WTC11 (cell line): ENCODE measurements at regions not wholly inside any gene's neighbourhood (a gene's known extent, or its start where the extent isn't known, plus 50 kb on each side); places are given as distances from the start of the nearest gene placed in this dataset.

Source experiments
- ATF3 ChIP-seq: sonication (generic); formaldehyde crosslinking; conservative IDR thresholded peaks from 2 replicates; pipeline ENCODE4 v1.8.1; 2022; ENCODE audit warnings: mild to moderate bottlenecking, missing genetic modification reagents
- CBFB ChIP-seq: sonication (generic); formaldehyde crosslinking; IDR thresholded peaks from 2 replicates; pipeline ENCODE4 v1.8.1; 2022; ENCODE audit warnings: mild to moderate bottlenecking, low read depth, missing genetic modification reagents
- CREM ChIP-seq: sonication (generic); formaldehyde crosslinking; IDR thresholded peaks from 2 replicates; pipeline ENCODE4 v1.8.1; 2022; ENCODE audit warnings: mild to moderate bottlenecking, missing genetic modification reagents, moderate library complexity
- HMGA2 ChIP-seq: fragments of 250-450 bp; sonication (Bioruptor Pico); IDR thresholded peaks from 2 replicates; pipeline ENCODE4 v1.4.0; 2021; ENCODE audit warnings: mild to moderate bottlenecking, moderate library complexity
- IRF1 ChIP-seq: sonication (generic); formaldehyde crosslinking; IDR thresholded peaks from 2 replicates; pipeline ENCODE4 v1.8.0; 2023; ENCODE audit warnings: missing genetic modification reagents
- MAX ChIP-seq: sonication (generic); formaldehyde crosslinking; IDR thresholded peaks from 2 replicates; pipeline ENCODE4 v1.8.0; 2022; ENCODE audit warnings: mild to moderate bottlenecking, missing genetic modification reagents
- MXD4 ChIP-seq: fragments of 250-450 bp; sonication (Bioruptor Pico); IDR thresholded peaks from 2 replicates; pipeline ENCODE4 v1.8.0; 2021; ENCODE audit warnings: mild to moderate bottlenecking, moderate library complexity, borderline replicate concordance
- PREB ChIP-seq: sonication (generic); formaldehyde crosslinking; IDR thresholded peaks from 2 replicates; pipeline ENCODE4 v1.8.1; 2022; ENCODE audit warnings: mild to moderate bottlenecking, missing genetic modification reagents, moderate library complexity, borderline replicate concordance
- TEAD1 ChIP-seq: sonication (generic); formaldehyde crosslinking; IDR thresholded peaks from 2 replicates; pipeline ENCODE4 v1.8.0; 2022; ENCODE audit warnings: mild to moderate bottlenecking, missing genetic modification reagents
- USF2 ChIP-seq: sonication (generic); formaldehyde crosslinking; IDR thresholded peaks from 2 replicates; pipeline ENCODE4 v1.8.1; 2023; ENCODE audit warnings: mild to moderate bottlenecking, missing genetic modification reagents, moderate library complexity
- ZNF138 ChIP-seq: sonication (generic); formaldehyde crosslinking; conservative IDR thresholded peaks from 2 replicates; pipeline ENCODE4 v1.8.1; 2022; ENCODE audit warnings: mild to moderate bottlenecking, moderate library complexity, missing genetic modification reagents
- TF ChIP-seq, protein P1 (sequence below): fragments of 200-600 bp; IDR thresholded peaks from 2 replicates; pipeline ENCODE4 v1.8.0; 2022; ENCODE audit warnings: antibody characterized with exemption

DNA sequence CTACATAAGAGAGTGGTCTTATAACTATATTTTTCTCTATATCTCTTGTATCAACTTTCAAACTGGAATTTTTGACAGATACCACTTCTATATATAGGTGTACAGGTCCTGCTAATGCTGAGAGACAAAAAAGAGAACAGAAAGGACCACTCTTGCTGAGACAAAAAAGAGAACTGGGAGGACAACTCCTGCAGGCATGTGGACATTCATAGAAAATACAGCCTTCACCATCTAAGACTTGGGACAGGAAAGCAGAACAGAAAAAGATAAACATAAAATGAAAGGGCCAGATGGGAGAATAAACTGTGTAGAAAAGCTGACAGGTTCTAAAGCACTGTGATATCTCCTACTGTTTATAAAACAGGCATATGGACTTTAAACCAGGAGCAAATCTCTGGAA, 541.0 kb upstream of the ADGRB3 start:
- TF ChIP-seq, protein P1, sequence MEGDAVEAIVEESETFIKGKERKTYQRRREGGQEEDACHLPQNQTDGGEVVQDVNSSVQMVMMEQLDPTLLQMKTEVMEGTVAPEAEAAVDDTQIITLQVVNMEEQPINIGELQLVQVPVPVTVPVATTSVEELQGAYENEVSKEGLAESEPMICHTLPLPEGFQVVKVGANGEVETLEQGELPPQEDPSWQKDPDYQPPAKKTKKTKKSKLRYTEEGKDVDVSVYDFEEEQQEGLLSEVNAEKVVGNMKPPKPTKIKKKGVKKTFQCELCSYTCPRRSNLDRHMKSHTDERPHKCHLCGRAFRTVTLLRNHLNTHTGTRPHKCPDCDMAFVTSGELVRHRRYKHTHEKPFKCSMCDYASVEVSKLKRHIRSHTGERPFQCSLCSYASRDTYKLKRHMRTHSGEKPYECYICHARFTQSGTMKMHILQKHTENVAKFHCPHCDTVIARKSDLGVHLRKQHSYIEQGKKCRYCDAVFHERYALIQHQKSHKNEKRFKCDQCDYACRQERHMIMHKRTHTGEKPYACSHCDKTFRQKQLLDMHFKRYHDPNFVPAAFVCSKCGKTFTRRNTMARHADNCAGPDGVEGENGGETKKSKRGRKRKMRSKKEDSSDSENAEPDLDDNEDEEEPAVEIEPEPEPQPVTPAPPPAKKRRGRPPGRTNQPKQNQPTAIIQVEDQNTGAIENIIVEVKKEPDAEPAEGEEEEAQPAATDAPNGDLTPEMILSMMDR = no peak
- TF ChIP-seq CREM (CRISPR knock-in tag) (no peak), MAX (CRISPR knock-in tag) (no peak), ATF3 (CRISPR knock-in tag) (no peak), PREB (CRISPR knock-in tag) (no peak), ZNF138 (CRISPR knock-in tag) (no peak), IRF1 (CRISPR knock-in tag) (no peak), TEAD1 (CRISPR knock-in tag) (no peak), HMGA2 (CRISPR knock-in tag) (no peak), CBFB (no peak), MXD4 (CRISPR knock-in tag) (no peak), USF2 (CRISPR knock-in tag) (no peak)
